KOPT-K1 (cell line): ENCODE measurements at regions not wholly inside any gene's neighbourhood (a gene's known extent, or its start where the extent isn't known, plus 50 kb on each side); places are given as distances from the start of the nearest gene placed in this dataset.

Experiments used
- H3K27ac ChIP-seq: fragments of 200-600 bp; sonication (generic); 2 replicates; pipeline ENCODE4 v1.5.1; 2016; ENCODE audit warnings: antibody characterized with exemption, mild to moderate bottlenecking, low read depth, low read length; ENCODE audit not compliant: poor library complexity, severe bottlenecking
- H3K36me3 ChIP-seq: fragments of 200-600 bp; sonication (generic); 2 replicates; pipeline ENCODE4 v1.5.1; 2017; ENCODE audit warnings: antibody characterized with exemption, mild to moderate bottlenecking, low read length, moderate library complexity; ENCODE audit not compliant: insufficient read depth
- H3K9me3 ChIP-seq: fragments of 200-600 bp; sonication (generic); 2 replicates; pipeline ENCODE4 v1.5.1; 2017; ENCODE audit warnings: antibody characterized with exemption, low read length, mild to moderate bottlenecking; ENCODE audit not compliant: insufficient read depth, poor library complexity, severe bottlenecking

DNA sequence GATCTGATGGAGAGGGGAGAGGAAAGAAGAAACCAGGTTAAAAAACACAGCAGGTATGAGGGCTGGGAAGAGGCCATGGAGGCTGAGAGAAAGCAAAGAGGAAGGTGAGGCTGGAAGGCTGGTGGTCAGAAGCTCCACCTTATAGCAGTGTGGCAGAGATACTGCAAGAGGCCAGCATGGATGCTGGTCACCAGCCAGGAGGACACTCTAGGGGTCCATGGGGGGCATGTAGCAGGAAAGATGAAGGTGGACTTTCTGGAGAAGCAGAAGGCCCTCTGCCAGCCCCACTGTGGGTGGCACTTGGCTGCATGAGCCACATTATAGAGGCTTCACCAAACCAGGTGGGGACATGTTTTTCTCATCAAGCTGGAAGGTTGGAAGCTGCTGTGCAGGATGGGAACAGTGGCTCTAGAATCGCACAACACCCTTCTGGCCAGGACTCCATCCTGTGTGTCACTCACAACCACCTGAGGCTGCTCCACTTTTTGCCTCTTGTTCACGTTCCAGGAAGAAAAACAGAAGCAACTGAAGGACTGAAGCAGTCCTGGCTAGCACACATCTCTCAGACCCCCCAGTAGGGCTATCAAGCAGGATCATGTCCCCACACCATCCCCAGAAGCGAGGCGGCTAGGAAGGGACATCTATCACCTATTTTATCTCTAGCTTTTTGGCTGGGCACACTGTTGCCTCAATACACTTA lies 587.5 kb upstream of the MGMT start:
- no peak overlapping the region for H3K27ac ChIP-seq
- no peaks in the 10 kb centered on the region for H3K9me3 ChIP-seq
- no peaks in the 10 kb centered on the region for H3K36me3 ChIP-seq

- Histone ChIP-seq H3K27ac (no peak overlapping the region), H3K9me3 (no peaks in the 10 kb centered on the region), H3K36me3 (no peaks in the 10 kb centered on the region)
Measured at GRCh38 chr10:128880159-128880725, 586.8 kb upstream of the MGMT start.

DNA sequence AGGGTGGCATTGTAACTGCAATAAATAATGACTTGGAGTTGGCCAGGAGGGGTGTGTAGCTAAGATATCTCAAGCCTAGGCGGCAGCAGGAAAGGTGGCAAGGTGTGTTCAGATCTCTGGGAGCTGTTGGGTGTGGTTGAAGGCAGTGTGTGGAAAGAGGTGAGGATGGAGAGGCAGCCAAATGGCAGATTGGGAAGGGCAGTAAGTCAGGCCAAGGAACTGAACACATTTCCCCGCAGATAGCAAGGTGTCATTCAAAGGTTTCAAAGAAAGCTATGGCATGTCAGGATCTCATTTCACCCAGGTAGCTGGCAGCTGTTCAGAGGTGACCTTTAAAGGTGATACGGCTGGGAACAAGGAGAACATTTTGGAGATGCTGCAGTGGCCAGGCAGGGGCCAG lies 586.0 kb upstream of the MGMT start:
- no peak overlapping the region for H3K27ac ChIP-seq
- H3K36me3 ChIP-seq: no peaks in the 10 kb centered on the region
- H3K9me3 ChIP-seq: no peaks in the 10 kb centered on the region

DNA sequence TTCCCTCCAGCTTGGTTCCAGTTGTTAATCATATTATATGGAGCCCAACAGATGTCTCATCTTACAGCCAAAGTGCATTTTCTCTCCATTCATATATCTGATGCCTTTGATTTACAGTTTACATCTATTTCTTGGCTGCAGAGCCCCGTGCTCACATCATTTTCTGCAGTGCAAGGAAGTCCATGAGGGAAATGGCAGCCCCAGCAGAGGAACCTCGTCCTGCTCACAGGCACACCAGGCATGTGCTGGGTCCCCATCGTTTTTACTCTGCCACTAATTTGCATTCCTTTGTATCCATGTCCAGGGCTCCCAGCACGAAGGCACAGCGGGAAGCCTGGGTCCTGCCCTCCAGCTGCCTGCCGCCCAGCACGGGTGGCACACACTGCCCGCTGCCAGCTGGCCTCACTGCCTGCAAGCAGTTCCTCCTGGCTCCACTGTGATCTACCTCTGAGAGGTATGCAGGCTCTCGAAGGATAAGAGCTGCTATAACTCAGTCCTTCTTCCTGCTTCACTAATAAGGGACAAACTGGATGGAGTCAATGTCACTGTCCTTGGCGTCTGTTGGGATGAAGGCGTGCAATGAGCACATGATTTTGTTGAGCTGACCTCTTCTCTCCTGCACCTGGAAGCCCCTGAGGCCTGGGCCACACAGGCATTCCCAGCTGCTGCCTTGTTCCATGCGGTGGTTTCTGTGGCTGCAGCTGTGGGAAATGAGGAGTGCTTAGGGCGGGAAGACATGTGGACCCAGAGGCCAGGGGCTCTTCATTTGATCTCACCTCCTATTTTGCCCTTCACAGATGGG lies 583.6 kb upstream of the MGMT start:
- Histone ChIP-seq H3K36me3 (no peaks in the 10 kb centered on the region), H3K27ac (no peak overlapping the region), H3K9me3 (no peaks in the 10 kb centered on the region)

DNA sequence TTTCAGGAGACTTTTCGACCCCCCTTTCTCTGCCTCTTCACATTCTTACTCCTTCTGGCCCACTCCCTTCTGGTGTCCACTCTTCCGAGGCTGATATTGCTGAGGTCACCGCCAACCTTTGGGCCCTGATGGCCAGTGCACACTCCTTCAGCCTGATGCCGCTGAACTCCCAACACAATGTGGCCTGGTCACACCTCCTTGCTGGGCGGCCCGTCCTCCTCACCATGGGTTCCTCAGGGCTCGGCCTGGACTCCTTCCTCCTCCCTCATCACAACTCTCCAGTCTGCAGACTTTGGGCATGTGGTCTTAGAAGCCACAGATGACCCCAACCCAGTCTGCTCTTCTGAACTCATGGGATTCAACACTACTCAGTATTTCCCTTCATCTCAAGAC lies 583.0 kb upstream of the MGMT start:
- no peak overlapping the region for H3K27ac ChIP-seq
- no peaks in the 10 kb centered on the region for H3K9me3 ChIP-seq
- no peaks in the 10 kb centered on the region for H3K36me3 ChIP-seq

DNA sequence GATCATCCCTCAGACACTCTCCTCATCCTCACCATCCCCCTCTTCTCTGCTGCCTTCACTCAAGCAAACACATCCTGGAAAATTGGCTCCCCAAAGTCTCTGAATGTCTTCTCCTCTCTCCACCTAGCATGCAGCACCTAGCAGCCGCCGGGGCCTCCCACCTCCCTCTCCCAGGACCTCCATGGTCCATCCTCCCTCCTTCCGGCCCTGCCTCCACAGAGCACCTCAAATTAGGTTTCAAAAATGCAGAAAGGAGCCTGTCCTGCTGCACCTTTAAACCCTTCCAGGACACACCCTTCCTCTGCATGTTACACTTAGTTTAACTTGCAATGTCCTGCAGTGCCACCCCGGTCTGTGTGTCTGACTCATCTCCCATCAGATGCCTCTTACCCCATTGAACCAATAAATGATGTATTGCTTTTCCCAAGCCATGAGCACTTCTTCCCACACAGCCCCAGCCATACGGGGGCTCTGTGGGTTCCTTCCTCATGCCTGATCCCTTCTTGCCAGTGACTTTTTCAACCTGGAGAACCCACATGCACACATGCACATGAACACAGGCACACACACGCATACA lies 582.5 kb upstream of the MGMT start:
- Histone ChIP-seq H3K27ac (no peak overlapping the region), H3K9me3 (peaks cover 2% of the 10 kb centered on the region), H3K36me3 (no peaks in the 10 kb centered on the region)

DNA sequence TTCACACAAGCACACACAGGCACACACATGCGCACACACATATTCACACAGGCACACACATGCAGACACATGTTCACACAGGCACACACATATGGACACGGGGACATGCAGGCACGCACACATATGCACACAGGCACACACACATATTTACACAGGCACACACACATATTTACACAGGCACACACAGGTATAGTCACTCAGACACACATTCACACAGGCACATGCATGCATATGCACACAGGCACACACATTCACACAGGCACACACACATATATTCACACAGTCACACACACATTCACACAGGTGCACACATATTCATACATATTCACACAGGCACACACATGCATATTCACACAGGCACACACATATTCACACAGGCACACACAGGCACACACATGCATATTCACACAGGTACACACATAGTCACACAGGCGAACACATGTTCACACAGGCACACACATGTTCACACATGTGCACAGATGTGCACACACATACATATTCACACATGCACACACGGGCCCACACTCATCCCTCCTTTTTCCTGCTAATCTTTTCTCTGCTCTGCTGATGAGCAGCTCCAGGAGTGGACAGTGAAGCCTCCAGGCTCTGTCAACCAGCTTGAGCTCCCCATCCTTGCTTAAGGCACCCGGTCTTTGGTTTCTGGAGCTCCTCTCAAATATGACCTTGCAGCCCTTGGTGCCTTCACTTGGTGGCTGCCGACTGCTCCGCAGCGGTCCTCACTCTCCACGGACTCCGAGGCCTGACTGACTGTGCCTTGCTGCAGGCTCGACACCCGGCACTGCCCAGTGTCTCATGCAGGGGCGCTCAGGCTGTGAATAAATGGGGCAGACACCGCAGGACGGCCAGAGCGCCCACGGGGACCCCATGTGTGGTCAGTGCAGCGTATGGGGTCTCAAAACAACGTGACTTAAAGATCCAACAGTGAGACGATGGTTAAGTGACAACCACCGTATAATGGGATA lies 581.2 kb upstream of the MGMT start:
- Histone ChIP-seq H3K9me3 (peaks cover 4% of the 10 kb centered on the region), H3K27ac (no peak overlapping the region), H3K36me3 (no peaks in the 10 kb centered on the region)

DNA sequence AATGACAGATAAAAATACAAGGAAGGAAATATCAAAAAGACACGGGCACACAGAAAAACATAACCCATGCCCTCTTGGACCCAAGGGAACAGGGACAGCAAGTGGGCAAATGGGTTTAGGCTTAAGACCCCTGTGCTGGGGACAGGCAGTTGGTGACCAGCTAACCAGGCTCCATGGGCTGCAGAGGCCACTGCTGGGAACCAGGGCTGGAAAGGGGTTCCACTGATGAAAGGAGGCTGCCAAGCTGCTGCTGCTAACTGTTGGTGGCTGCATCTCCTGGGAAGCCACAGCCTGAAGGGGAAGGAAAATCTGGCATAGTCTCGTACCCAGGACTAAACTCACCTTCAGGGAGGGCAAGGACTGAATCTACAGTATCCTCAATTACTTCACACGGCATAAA lies 579.2 kb upstream of the MGMT start:
- Histone ChIP-seq H3K27ac (no peak overlapping the region), H3K36me3 (no peaks in the 10 kb centered on the region), H3K9me3 (peaks cover 4% of the 10 kb centered on the region)

DNA sequence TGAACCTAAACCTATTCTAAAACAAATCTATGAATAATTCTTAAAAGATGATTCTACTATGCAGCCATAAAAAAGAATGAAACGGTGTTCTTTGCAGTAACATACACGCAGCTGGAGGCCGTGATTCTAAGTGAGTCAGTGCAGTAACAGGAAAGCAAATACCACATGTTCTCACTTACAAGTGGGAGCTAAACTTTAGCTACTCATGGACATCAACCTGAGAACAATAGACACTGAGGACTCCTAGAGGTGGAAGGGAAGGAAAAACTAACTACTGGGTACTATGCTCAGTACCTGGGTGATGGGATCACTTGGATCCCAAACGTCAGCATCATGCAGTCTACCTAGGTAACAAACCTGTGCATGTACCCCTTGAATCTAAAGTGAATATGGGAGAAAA lies 575.0 kb upstream of the MGMT start:
- H3K9me3 ChIP-seq: peaks cover 4% of the 10 kb centered on the region
- no peak overlapping the region for H3K27ac ChIP-seq

DNA sequence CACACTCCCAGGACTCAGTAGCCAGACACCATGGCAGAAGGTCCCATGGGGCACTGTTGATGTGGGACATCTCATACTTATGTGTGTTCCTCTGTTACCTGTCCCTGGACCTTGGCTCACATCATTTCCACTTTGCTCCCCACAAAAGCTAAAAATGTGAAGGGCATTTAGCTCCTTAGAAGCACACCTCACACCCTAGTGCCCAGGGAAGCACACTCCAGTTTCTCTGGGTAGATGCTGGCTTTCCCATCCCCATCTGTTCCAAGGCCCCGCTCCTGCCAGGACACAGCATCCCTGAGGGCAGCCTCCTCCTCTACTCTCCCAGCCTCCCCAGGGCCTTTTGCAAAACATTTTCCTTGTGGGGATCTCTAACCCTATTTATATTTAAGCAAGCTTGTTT lies 572.4 kb upstream of the MGMT start:
- no peaks in the 10 kb centered on the region for H3K36me3 ChIP-seq
- no peak overlapping the region for H3K27ac ChIP-seq
- peaks cover 11% of the 10 kb centered on the region for H3K9me3 ChIP-seq

More for the DNA sequence above, 575.0 kb upstream of the MGMT start:
- H3K36me3 ChIP-seq: no peaks in the 10 kb centered on the region

DNA sequence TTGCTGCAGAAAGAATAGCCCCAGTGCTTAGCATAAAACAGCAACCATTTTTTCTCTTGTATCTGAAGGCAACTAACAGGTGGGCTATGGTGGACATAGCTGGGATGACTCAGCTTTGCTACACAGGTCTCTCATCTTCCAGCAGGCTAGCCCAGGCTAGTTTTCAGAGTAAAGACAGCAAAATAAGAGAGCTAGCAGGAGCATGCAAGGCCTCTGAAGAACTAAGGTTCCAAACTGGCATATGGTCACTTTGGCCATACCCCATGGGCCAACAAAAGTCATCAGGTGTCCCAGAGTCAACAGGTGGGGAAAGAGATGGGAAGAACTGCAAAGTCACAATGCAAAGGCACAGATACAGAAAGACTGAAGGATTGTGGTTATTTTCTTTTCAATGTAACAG lies 571.6 kb upstream of the MGMT start:
- Histone ChIP-seq H3K27ac (no peak overlapping the region), H3K36me3 (no peaks in the 10 kb centered on the region), H3K9me3 (peaks cover 18% of the 10 kb centered on the region)

GRCh38 chr10:128896116-128896795 lies 570.8 kb upstream of the MGMT start:
- peaks cover 22% of the 10 kb centered on the region for H3K9me3 ChIP-seq
- no peaks in the 10 kb centered on the region for H3K36me3 ChIP-seq
- no peak overlapping the region for H3K27ac ChIP-seq

- no peak overlapping the region for H3K27ac ChIP-seq
- no peaks in the 10 kb centered on the region for H3K36me3 ChIP-seq
- peaks cover 22% of the 10 kb centered on the region for H3K9me3 ChIP-seq
Measured at GRCh38 chr10:128896963-128897362, 570.1 kb upstream of the MGMT start.
